HG02571 (cell line): ENCODE measurements at regions not wholly inside any gene's neighbourhood (a gene's known extent, or its start where the extent isn't known, plus 50 kb on each side); places are given as distances from the start of the nearest gene placed in this dataset.
"Not testable (repeated sequence)": the region's sequence is repeated elsewhere in the genome, so short reads cannot be mapped to it uniquely, and the experiment has no call there.

Source experiments
- ATAC-seq: cut with Tn5 transposase; IDR thresholded peaks from one replicate; pipeline ENCODE4 v1.9.1; 2021; ENCODE audit warnings: mild to moderate bottlenecking, moderate library complexity; ENCODE audit not compliant: unreplicated experiment

DNA sequence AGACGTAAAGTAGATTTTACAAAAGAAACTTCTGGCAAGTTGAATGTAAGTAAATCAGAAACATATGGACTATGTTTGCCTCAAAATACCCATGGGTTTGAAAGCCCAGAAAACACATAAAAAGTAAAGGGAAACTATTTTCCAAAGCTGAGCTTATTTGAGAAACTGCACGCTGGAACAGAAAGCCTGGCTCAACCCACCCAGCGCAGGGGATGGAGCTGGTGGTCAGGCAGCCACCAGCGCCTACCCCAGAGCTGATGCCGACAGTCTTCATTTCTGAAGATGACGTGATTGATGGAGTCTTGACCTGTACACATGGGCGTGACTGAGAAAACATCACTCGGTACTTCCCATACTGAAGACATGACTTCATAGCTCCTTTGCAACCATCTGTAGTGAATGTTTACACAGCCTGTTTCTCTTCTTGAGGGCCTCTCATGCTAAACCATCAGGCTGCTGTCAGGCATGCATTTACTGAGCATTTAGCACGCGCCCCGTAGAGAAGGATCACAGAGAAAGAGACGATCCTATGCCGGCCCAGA, 232.6 kb upstream of the AUTS2 start:
- no peak for ATAC-seq

DNA sequence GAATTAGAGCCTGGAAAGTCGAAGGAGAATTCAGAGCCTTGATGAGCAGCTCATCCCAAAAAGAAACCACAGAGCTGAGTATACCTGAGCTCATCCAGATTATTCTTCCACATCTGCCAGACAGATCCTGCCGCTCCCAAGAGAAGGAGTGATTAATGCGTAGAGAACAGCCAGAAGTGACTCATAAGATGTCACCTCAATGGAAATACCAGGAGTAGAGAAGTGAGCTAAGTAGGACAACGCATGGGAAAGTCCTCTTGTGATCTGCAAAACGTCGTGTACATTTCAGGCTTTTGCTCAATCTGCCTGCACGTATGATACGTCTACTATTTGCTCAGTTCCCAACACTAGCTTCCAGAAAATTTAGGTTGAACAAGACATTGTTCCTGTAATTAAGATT, 230.5 kb upstream of the AUTS2 start:
- no peak for ATAC-seq

DNA sequence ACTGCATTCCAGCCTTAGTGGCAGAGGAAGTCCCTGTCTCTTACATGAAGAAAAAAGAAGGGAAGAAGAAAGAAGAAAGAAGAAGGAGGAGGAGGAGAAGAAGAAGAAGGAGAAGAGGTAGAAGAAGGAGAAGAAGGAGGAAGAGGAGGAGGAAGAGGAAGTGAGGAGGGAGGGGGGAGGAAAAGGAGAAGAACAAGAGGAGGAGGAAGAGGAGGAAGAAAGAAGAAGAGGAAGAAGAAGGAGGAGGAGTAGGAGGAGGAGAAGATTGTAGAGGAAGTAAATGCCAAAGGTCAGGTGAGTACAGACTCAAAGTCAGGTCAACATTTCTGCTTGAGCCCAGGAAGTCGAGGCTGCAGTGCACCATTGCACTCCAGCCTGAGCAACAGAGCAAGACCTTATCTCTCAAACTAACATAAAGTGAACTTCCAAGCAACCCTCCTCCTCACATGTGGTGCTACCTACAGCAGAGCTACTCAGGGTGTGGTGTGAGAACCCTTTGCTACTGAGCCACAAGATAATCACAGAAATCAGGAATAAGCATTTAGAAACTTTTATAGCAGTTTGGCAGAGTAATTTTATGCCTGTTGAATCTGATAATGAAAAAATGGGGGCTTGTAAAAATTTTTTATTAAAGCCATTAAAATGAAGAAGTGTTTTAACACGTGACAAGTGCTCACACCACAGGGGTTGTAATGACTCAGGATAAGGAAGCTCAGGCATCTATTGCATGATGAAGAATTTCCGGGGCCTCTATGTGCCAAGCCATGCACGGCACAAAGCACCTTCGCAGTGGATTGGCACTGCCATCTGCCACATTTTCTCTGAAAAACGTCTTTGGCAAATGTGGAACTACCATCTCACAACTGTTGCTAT, 224.9 kb upstream of the AUTS2 start:
- ATAC-seq: no peak

DNA sequence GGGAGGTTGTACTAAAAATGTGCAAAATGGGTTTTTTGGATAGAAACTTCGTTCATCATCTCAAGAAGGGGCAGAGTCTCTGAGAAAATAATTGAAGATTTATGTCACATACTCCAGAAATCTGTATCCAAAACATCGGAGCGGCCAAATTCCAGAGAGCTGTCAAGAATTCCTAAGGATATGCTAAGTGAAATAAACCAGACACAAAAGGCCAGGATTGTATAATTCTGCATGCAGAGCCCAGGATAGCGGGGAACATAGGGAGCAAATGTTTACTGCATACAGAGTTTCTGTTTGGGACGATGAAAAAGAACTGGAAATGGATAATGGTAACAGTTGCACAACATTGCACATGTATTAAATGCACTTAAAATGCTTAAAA, 224.2 kb upstream of the AUTS2 start:
- ATAC-seq: no peak

DNA sequence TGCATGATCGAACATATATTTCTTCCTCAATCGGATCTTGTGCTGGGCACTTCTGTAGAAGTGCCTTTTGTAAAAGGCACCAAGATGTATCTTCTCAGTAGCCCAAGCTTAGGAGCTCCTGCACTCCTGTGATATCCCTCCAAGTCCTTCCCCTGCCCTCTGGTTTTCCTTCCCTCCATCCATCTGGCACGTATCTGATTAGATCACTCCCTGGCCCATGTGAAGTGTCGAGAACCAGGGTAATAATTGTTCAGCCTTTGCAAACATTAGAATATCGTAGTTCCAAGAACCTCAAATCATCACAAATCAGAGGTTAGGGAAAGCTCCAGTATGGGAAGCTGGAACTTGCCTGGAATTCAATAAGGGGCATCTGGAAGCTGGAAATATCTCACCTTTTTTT, 221.1 kb upstream of the AUTS2 start:
- ATAC-seq: no peak

DNA sequence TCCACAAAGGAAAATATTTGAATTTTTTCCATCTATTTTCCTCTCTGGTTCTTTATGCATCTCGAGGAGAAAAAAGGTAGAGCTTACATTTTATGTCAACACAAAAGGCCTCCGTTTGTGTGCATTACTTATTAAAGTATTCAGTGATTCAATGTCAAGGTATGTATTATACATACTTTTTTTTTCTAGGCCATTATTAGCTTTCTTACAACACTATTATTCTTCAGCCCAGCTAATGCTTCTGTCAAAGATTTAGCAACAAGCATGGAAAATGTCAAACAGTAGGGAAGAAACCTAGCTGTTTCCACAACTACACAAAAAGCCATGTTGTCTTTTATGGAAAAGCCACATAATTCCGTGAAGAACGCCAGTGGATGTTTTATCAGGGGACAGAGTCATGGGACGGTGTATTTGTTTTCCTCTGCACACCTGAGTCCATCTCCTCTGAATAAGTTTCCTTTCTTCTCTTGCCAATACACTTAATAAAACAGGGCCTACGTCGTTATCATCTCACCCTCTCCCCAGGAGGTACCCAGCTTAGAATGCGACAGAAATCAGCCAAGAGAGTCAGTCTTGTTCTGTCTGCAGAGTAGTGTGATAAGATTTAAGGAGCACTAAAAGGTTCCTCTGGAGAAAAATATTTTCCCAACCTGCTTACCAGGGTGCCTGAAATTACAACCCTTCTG, 209.7 kb upstream of the AUTS2 start:
- ATAC-seq: no peak

DNA sequence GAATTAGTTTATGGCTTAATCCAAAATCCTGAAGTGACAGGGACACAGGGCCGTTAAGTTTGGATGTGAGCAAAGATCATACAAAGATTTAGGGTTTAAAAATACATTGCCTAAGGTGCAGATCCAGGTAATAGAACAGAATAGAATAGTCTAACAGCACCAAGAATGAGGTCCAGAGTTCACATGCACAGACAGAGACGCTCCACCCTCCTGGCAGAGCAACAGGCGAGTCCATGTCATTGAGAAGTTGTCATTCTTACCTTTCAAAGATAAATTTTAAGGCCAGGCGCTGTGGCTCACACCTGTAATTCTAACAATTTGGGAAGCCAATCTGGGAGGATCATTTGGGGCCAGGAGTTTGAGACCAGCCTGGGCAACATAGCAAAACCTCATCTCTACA, 209.1 kb upstream of the AUTS2 start:
- ATAC-seq: no peak

DNA sequence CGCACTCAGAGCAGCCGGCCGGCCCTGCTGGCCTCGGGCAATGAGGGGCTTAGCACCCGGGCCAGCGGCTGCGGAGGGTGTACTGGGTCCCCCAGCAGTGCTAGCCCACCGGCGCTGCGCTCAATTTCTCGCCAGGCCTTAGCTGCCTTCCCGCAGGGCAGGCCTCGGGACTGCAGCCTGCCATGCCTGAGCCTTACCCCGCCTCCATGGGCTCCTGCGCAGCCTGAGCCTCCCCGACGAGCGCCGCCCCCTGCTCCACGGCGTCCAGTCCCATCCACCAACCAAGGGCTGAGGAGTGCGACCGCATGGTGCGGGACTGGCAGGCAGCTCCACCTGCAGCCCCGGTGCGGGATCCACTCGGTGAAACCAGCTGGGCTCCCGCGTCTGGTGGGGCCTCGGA, 204.4 kb upstream of the AUTS2 start:
- ATAC-seq: not testable (repeated sequence)

GRCh38 chr7:69395061-69395714, 203.1 kb upstream of the AUTS2 start:
- no peak for ATAC-seq

GRCh38 chr7:69398986-69399385, 199.3 kb upstream of the AUTS2 start:
- ATAC-seq: no peak

DNA sequence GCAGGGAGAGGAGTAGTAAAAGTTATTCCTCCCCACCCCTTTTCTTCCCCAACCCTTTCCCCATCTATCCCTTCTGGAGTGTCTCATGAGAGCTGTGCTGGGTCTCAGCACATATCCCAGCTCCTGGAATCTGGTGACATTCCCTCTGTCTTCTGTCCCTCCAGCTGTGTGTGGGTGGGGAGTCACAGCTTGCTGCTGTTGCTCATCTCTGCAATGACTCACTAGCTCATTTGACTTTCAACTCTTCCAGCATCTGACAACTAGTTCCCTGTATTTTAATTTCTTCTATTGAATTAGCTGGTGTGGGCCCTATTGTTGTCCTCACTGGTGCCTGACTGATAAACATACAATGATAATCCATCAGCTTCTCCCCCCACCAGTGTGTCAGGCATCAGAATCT, 198.9 kb upstream of the AUTS2 start:
- no peak for ATAC-seq

- no peak for ATAC-seq
These were observed 195.6 kb upstream of the AUTS2 start for GRCh38 chr7:69402696-69403095.

DNA sequence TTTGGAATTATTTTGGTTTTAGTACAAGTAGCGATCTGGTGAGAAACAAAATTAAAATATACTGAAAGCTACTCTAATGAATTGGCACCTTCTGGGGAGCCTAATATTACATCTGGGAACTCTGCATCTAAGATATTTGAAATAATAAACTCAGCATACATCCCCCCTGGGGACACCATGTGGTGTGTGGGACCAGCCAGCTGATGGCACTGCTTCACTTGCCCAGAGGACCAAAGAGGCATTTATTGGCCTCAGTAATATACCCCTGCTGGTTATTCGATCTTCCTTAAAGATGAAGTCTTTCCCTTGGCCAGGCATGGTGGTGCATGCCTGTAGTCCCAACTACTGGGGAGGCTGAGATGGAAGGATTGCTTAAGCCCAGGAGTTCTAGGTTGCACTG, 195.1 kb upstream of the AUTS2 start:
- ATAC-seq: no peak

- ATAC-seq: no peak
These were observed 187.3 kb upstream of the AUTS2 start for GRCh38 chr7:69411018-69411417.

DNA sequence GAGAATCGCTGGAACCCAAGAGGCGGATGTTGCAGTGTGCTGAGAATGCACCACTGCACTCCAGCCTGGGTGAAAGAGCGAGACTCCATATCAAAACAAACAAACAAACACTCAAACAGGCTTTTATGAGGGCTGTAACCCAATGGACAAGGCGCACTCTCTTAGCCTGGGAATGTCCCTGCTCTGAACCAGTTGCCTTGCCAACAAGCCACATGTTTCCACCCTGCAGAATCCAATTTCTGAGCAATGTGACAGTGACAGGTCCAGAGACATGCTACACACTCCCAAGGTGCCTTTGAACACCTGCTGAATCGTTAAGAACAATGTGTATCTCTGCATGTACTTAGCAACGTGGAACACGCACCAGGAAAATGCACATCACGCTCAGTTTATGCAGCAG, 186.8 kb upstream of the AUTS2 start:
- ATAC-seq: no peak

- ATAC-seq: peak; percentile 53
These were observed 185.7 kb upstream of the AUTS2 start for GRCh38 chr7:69412331-69413146.

DNA sequence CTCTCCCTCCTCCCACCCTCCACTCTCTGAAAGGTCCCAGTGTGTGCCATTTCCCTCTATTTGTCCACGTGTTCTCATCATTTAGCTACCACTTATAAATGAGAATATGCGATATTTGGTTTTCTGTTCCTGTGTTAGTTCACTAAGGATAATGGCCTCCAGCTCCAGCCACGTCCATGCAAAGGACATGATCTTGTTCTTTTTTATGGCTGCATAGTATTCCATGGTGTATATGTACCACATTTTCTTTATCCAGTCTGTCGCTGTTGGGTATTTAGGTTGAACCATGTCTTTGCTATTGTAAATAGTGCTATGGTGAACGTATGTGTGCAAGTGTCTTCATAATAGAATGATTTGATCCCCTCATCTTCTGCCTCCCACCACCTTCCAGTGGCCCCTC, 183.7 kb upstream of the AUTS2 start:
- no peak for ATAC-seq

GRCh38 chr7:69418869-69419670, 179.2 kb upstream of the AUTS2 start:
- ATAC-seq: no peak

GRCh38 chr7:69419934-69420333, 178.3 kb upstream of the AUTS2 start:
- ATAC-seq: no peak

GRCh38 chr7:69422574-69422985, 175.7 kb upstream of the AUTS2 start:
- ATAC-seq: no peak
